Pulmonary artery endothelial cell (primary cell): ENCODE measurements at regions not wholly inside any gene's neighbourhood (a gene's known extent, or its start where the extent isn't known, plus 50 kb on each side); places are given as distances from the start of the nearest gene placed in this dataset.

Experiments
- DNase-seq: peaks from one replicate; pipeline ENCODE4 v3.0.0-alpha.2; 2011; ENCODE audit warnings: low read depth, low spot score

DNA sequence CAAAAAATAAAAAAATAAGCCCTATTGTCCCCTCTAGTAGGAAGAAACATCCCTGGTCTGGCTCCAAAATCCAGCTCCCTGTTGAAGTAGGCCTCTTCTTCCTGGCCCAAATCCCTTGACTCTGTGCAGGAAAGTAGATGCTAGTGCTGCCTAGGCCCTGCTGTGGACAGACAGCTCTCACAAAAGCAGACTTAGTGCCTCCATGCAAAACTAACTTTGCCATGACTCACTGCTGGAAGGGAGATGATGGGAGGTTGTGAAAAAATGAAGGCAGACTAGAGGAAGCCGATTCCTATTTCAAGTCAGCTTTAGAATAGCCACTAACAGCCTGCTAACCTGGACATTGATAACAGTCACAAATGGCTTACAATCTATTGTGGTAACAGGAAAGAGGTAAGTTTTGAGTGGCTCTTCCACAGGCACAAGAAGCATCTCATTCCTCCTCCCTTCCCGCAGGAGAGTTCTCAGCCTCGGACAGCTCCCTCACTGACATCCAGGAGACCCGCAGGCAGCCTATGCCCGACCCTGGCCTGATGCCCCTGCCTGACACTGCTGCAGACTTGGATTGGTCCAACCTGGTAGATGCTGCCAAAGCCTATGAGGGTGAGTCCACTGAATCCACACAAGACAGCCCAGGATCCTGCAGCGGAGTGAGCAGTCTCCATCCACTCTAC, 198.9 kb upstream of the RGS6 start:
- DNase-seq, result no peak

DNA sequence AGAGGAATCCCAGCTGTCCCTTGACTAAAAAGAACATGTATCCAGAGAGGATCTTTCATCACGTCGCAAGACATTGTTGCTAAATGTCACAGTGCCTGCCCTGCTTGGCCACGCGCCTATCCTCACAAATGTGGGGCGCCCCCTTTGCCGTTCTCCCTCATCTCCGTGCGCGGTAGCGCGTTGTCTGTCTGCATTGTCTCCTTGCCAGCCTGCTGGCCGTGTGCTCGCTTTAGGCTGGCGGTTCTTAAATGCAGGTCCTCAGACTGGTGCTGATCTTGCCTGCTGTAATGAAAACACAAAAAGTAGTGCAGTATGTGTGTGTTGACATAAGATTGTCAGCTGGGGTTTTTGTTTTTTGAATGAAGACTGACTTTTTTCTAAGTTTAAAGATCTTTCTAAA, 198.2 kb upstream of the RGS6 start:
- DNase-seq, result no peak

DNA sequence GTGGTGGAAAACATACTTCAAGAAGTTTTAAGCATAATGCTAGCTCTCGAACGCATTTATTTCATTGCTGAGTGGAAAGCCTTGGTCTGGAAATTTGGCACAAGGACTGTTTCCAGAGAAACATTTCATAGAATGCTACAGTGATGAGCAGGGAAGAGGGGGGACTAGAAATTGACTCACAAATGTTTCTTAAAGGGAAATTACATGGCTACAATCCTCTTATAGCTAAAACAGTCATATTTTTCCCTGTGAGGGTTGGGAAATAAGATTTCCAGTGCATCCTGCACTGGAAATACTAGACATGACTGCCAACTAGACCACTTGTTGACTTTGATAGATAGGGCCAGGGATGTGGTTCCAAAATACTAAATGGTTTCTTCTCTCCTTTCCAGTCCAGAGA, 197.3 kb upstream of the RGS6 start:
- DNase-seq, result no peak

- DNase-seq, result no peak
Measured at GRCh38 chr14:71737760-71738159, 194.5 kb upstream of the RGS6 start.

DNA sequence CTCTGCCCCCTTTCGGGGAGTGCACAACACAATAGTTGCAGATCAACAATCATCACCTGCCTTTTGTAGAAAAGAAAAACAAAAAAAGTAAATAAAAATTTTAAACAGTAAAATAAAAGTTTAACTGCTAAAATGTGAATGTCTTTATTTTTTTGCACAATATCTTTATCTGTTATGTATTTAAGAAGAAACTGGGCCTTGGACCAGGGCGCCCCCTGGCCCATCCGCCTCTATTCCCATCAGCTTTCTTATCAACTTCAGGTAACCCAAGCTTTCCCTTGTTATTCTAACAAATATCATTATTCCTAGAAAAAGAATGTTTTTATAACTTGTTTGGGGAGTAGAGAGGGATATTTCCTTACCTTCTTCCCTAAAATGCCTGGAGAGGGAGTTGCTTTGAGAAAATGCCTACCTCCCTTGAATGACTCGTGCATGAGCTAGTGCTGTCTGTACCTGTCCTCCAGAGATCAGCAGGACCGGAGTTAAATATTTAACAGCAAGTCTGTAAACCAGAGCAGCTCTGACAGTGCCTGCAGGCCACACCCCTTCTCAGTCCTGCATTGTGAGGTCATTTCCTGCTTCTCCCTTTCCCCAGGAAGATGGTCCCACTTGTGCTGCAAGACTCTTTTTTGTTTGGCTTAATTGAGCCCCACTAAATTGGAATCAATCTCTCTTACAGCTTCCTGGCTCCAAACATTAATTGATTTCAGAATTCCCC, 192.8 kb upstream of the RGS6 start:
- DNase-seq, result no peak

DNA sequence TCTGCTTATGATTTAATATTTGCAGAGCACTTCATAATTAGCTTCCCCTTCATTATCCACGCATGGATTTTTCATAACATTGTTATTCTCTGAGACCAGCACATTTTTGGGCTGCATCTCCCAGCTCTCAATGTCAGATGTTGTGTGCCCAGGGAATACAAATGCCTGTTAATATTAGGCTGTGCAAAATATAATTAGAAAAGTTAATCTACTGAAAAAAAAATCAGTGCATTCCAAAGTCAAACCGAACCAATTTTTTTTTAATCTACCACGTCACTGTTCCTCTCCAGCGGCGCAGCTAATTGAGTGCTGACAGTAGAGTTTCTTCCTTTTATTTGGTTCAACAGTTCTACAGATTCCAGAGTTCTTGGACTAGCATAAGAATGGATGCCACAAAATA, 191.0 kb upstream of the RGS6 start:
- DNase-seq, result no peak

DNA sequence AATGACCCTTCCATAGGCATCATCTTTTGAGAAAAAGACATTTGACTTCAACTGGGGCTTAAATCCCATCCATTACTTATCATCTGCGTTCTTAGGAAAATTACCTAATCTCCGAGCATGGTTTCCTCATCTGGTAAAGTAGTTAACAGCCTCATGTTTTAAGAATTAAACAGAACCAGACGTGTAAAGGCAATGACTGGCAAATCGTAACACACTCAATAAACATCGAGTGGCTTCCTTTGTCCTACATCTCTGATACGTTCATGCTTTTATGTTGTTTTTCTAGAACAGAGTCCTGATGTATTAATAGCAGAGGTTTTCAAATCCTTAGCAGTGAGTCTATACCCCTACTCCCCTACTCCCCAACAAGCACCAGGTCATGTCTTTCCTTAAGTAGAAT, 189.7 kb upstream of the RGS6 start:
- no peak for DNase-seq

- no peak for DNase-seq
Measured at GRCh38 chr14:71745072-71745471, 187.2 kb upstream of the RGS6 start.

DNA sequence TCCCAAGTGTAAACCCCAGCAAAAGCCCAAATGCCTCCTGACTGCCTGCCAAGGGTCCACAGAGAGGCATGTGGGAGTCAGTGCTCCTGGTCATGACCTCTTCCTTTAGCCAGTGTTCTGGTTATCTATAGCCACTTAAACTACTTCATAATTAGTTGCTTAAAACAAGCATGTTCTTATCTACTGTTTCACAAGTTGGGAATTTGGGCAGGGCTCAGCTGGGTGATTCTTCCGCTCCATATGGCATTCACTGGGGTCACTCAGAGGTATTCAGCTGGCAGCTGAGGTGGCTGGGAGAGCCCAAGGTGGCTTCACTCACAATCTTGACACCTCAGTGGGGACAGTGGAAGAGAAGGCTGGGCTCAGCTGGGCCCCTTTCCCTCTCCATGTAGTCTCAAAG, 184.0 kb upstream of the RGS6 start:
- DNase-seq, result no peak

DNA sequence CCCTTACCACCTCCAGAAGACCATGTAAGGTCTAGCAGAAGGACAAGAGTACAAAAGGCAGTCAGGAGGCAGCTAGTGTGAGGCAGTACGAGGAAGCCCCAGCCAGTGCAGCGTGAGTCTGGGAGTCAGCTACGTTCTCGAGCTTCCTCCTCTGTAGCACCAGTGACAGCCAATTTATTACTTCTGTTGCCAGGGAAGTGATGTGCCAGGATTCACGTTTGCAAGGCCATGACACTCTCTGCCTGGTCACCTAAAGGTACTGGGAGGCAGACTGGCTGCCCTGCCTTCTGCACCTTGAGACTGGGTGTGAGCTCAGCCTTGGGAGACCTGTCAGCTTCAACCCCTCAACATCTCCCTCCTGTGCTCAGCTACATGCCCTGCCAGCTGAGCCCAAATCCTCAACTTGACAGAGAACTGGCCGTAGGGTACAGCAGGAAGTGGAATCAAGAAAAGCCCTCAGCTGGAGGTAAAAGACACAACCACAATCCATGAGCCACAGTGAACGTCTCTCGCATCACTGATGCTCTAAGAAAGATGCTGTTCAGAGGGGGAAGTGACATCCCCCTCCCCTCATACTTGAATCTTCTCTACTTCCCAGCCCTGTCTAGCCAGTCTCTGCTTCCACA, 182.5 kb upstream of the RGS6 start:
- no peak for DNase-seq

- no peak for DNase-seq
Measured at GRCh38 chr14:71751264-71751663, 181.0 kb upstream of the RGS6 start.

- DNase-seq, result no peak
Measured at GRCh38 chr14:71752111-71752738, 180.0 kb upstream of the RGS6 start.

DNA sequence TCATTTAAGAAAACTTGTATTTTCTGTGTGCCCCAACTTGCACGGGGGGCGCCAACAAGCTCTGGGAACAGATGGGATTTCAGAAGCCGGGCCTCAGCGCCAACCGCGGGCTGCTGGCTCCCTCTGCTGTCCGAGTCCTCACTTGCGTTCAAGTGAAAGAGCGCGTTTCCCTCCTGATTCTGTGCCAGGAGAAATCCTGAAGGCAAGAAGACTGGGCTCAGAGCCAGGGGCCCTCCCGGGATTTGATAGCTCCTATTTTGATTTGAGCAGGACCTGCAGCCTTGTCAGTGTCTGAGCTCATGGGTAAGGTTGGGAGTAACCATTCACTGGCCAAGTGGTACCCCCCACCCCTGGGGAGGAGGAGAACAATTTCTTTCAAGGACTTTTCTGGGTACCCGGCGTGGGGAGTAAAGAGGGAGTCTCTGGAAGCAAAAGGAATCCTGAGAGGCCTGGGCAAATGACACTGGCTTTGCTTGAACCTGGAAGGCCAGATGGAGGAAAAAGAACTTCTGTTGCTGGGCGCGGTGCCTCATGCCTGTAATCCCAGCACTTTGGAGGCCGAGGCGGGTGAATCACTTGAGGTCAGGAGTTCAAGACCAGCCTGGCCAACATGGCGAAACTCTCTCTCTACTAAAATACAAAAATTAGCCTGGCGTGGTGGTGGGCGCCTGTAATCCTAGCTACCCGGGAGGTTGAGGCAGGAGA, 179.0 kb upstream of the RGS6 start:
- peak; percentile 46 for DNase-seq

DNA sequence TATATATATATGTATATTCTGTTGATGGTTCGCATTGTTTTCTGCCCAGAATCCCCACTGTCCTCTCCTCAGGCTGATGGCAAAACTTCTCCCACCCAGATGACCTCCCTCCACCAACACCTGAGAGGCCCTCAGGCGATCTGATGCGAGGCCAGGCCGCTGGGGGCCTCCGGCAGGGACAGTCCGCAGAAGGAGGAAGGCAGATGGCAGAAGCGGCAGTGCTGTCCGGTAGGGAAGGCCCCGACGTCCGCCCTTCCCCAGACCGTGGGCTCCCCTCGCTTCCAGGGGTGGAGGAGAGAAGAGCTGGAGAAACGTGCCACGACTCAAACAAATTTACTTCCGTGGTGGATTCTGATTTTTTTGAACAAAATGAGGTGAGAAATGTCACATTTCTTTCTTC, 178.3 kb upstream of the RGS6 start:
- no peak for DNase-seq

GRCh38 chr14:71754422-71755095, 177.7 kb upstream of the RGS6 start:
- DNase-seq, result no peak

DNA sequence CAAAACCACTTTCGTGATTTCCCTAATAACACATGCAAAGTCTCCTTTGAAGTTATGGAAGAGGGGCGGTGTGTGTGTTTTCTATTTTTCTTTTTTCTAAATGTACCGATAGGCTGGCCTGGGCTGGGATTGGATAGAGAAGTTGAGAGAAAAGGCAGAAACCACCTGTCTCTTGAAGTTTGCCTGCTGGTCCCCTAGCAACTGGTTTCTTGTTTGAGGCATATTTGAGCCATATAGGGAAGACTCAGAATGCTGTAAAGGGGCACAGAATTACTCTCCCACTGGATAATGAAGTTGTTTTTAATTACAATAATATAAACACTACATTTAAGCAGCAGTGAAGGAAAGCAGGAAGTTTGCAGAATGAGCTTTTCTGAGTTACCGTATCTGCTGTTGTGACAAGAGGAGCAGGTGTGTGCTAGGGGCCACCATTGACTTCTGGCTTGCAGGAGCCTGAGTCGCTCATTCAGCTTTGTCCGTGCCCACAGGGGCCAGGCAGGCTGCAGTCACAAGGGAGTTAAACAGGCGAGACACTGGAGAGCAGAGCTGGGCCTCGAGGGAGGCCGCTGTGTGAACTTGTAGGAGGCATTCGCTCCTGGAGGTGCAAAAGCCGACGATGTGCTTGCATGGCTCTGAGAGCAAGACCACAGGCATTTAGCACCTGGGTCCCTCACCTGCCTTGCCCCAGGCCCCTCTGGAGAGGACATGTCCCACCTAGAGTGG, 173.8 kb upstream of the RGS6 start:
- no peak for DNase-seq

DNA sequence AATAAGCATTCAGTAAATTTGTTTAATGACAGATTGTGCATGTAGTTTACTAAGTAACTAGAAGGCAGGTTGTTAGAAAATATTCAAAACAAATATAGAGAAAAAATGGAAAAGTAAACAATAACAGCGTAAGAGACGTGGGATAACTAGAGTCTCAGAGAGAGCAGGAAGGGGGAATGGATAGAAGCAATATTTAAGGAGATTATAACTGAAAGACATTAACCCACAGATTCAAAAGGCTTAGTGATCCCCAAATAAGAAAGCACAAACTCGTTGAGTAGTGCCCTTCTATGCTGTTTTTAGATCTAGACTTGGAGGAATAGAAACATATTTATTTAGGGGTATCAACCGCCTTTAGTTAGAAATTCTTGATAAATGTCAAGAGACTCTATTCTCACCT, 169.7 kb upstream of the RGS6 start:
- no peak for DNase-seq

DNA sequence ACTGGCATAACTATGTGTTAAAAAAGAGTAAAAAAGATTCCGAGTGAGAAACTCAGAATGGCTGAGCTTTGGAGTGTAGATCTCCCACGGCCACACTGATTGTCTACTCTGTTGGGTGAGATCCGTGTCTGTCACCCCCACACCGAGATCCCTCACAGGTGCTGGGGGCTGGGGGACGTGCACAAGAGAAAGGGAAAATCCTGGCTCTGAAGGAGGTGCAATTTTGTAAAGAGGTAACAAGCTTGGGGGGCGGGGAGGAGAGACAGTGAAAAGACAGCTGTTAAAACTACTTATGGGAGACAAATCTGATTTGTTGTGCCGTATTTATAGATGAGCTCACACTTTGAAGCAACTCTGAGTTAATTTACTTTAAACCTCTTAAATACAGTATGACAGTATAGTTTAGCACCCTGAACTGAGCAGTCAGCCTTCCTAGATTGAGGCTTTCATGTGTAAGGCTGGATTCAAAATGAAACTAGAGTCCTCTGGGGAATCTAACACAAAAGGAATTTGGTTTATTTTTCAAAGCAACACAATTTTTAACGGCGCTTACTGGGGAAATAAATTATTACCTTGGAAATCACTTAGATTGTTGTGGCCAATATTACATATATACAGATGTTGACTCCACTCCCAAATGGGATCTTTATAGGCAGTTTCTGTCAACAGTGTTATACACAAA, 167.4 kb upstream of the RGS6 start:
- no peak for DNase-seq

- DNase-seq, result no peak
Measured at GRCh38 chr14:71765505-71765904, 166.7 kb upstream of the RGS6 start.

DNA sequence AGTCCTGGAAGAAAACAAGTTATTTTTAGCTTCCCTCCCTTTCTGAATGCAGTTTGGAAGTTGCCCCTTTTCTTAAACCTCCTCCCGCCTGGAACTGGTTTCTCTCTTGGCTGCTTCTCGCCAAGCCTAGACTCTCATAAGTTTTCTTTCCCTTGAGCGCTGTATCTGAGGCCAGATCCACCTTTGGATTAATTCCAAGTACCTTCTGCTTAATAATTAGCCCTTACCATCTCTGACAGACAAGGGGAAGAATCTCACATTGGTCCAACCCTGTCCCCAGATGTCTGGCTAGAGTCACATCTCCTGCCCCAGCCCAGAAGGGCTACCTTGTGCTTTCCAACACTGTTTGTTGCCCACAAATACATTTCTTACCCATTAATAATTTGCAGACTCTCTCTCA, 161.8 kb upstream of the RGS6 start:
- DNase-seq, result no peak
